ENCODE measurements at regions not wholly inside any gene's neighbourhood (a gene's known extent, or its start where the extent isn't known, plus 50 kb on each side); places are given as distances from the start of the nearest gene placed in this dataset.

- TF ChIP-seq MYC (IDR thresholded peaks at IDR 0.05; ENCODE audit: low read depth, low read length) (no peak), MAX (IDR thresholded peaks at IDR 0.05; ENCODE audit: low read depth, low read length) (no peak), CTCF (IDR thresholded peaks at IDR 0.05; ENCODE audit: low read depth, low read length) (no peak), POLR2A (IDR thresholded peaks at IDR 0.05; ENCODE audit: extremely low read depth, insufficient read length) (no peak)
- DNase-seq (ENCODE audit: low read depth), result no peak
- H3K4me3 ChIP-seq (ENCODE audit: low read depth, low read length), result no peak overlapping the region
Measured at GRCh38 chr4:36677112-36677511, 395.7 kb downstream of the DTHD1 start.

DNA sequence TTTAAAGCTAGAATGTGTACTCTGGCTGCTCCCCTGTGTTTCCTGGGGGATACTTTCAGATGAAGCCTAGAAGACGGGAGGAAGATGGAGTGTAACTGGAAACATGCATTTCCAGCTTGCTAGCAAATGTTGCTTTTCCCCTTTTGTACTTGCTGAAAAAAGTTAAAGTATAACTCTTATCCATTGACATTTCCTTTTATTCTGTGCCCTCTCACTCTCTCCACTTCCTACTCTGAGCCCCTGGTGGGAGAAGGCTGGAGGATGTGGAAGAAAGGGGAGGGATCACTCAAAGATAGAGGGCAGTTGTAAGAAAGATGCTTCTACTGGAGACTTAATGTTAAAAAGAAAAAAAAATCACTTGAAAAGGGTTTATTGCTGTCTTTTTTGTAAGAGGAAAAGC, 396.5 kb downstream of the DTHD1 start:
- TF ChIP-seq POLR2A (IDR thresholded peaks at IDR 0.05; ENCODE audit: extremely low read depth, insufficient read length) (no peak), MAX (IDR thresholded peaks at IDR 0.05; ENCODE audit: low read depth, low read length) (no peak), CTCF (IDR thresholded peaks at IDR 0.05; ENCODE audit: low read depth, low read length) (no peak), MYC (IDR thresholded peaks at IDR 0.05; ENCODE audit: low read depth, low read length) (no peak)
- H3K4me3 ChIP-seq (ENCODE audit: low read depth, low read length), result no peak overlapping the region
- no peak for DNase-seq (ENCODE audit: low read depth)

DNA sequence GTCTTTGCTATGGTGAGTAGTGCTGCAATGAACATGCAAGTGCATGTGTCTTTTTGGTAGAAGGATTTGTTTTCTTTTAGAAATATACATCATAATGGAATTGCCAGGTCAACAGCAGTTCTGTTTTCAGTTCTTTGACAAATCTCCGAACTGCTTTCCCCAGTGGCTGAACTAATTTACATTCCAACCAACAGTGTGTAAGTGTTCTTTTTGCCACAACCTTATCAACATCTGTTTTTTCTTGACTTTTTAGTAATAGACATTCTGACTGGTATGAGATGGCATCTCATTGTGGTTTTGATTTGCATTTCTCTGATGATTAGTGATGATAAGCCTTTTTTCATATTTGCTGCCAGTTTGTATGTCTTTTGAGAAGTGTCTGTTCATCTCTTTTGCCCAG, 406.3 kb downstream of the DTHD1 start:
- H3K4me3 ChIP-seq (ENCODE audit: low read depth, low read length), result no peak overlapping the region
- no peak for DNase-seq (ENCODE audit: low read depth)
- TF ChIP-seq CTCF (IDR thresholded peaks at IDR 0.05; ENCODE audit: low read depth, low read length) (no peak), POLR2A (IDR thresholded peaks at IDR 0.05; ENCODE audit: extremely low read depth, insufficient read length) (no peak), MYC (IDR thresholded peaks at IDR 0.05; ENCODE audit: low read depth, low read length) (no peak), MAX (IDR thresholded peaks at IDR 0.05; ENCODE audit: low read depth, low read length) (no peak)

DNA sequence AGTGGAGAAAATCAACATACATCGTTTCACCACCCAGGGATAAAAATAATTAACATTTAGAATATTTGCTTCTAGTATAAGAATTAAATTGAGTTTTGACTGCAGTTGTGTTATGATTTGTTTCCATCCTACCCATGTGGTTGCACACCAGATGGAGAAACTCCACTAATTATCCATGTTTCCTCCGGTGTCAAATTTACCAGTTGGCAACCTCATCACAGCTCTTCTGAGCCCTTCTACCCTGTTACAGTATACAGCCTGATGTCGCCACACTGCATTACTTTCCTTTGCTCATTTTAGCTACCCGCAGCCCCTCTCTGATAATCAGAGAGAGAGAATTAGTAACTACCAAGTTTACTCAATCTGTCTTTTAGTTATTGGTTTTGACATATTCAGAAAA, 411.2 kb downstream of the DTHD1 start:
- TF ChIP-seq MAX (IDR thresholded peaks at IDR 0.05; ENCODE audit: low read depth, low read length) (no peak), MYC (IDR thresholded peaks at IDR 0.05; ENCODE audit: low read depth, low read length) (no peak), CTCF (IDR thresholded peaks at IDR 0.05; ENCODE audit: low read depth, low read length) (no peak), POLR2A (IDR thresholded peaks at IDR 0.05; ENCODE audit: extremely low read depth, insufficient read length) (no peak)
- H3K4me3 ChIP-seq (ENCODE audit: low read depth, low read length), result no peak overlapping the region
- no peak for DNase-seq (ENCODE audit: low read depth)

GRCh38 chr4:36702245-36702644, 420.8 kb downstream of the DTHD1 start:
- H3K4me3 ChIP-seq (ENCODE audit: low read depth, low read length), result no peak overlapping the region
- no peak for TF ChIP-seq CTCF (IDR thresholded peaks at IDR 0.05; ENCODE audit: low read depth, low read length)
- DNase-seq (ENCODE audit: low read depth), result no peak

GRCh38 chr4:36704289-36704688, 422.9 kb downstream of the DTHD1 start:
- H3K4me3 ChIP-seq (ENCODE audit: low read depth, low read length), result no peak overlapping the region
- no peak for DNase-seq (ENCODE audit: low read depth)
- TF ChIP-seq CTCF (IDR thresholded peaks at IDR 0.05; ENCODE audit: low read depth, low read length), result no peak
- TF ChIP-seq MAX (IDR thresholded peaks at IDR 0.05; ENCODE audit: low read depth, low read length), result no peak
- no peak for TF ChIP-seq MYC (IDR thresholded peaks at IDR 0.05; ENCODE audit: low read depth, low read length)
- TF ChIP-seq POLR2A (IDR thresholded peaks at IDR 0.05; ENCODE audit: extremely low read depth, insufficient read length), result no peak

All from NB4 (cell line).